Activated CD8-positive, alpha-beta memory T cell treated with anti-CD3 and anti-CD28 coated beads, Interleukin-2, amount 10 ng/mL, durations not matched to agents 7 days and 5 days (primary cell): ENCODE measurements at regions not wholly inside any gene's neighbourhood (a gene's known extent, or its start where the extent isn't known, plus 50 kb on each side); places are given as distances from the start of the nearest gene placed in this dataset.

Source experiments
- ATAC-seq: fragments of 150-1000 bp; cut with Tn5 transposase; one replicate; pipeline ENCODE4 v1.10.0; 2021; ENCODE audit warnings: moderate library complexity
- CTCF ChIA-PET: fragments of 350-600 bp; sonication (Branson Sonifier 250); formaldehyde crosslinking; loops from one replicate; lab custom pipeline; 2021; ENCODE audit warnings: antibody characterized with exemption; lab: Charles Lee
- DNase-seq: peaks from one replicate; pipeline ENCODE4 v3.0.0-alpha.2; 2020
- H3K27ac Mint-ChIP-seq: one replicate; pipeline ENCODE4 v1.8.0; 2021; ENCODE audit warnings: mild to moderate bottlenecking, mixed read lengths
- H3K27me3 Mint-ChIP-seq: one replicate; pipeline ENCODE4 v1.8.0; 2021; ENCODE audit warnings: mixed read lengths
- H3K36me3 Mint-ChIP-seq: one replicate; pipeline ENCODE4 v1.8.0; 2021; ENCODE audit warnings: mild to moderate bottlenecking, mixed read lengths
- H3K4me1 Mint-ChIP-seq: one replicate; pipeline ENCODE4 v1.8.0; 2021; ENCODE audit warnings: mixed read lengths
- H3K4me3 Mint-ChIP-seq: one replicate; pipeline ENCODE4 v1.8.0; 2021; ENCODE audit warnings: mild to moderate bottlenecking, moderate library complexity, mixed read lengths
- H3K9me3 Mint-ChIP-seq: one replicate; pipeline ENCODE4 v1.8.0; 2022; ENCODE audit warnings: low read depth, mixed read lengths

DNA sequence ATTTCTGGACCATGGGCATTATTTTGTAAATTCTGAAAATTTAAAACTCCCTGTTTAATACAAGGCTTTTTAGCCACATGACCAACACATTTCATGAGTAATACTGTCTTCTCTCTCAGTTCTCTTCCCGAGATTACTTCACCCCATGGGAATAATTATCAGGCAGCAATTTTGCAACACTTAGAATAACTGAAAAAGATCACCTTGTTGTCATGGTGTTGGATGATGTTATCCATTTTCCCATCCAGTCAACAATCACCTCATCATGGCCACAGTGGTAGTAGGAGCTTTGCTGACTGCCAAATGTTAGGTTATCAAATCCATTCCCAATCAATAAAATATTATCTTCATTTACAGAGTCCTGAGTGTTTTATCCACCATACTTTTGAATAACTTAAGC lies 354.9 kb upstream of the ISL1 start:
- no peak overlapping the region for H3K27ac Mint-ChIP-seq
- H3K9me3 Mint-ChIP-seq, result no peaks in the 10 kb centered on the region
- CTCF ChIA-PET, result no interaction called here
- no peaks in the 10 kb centered on the region for H3K27me3 Mint-ChIP-seq
- H3K4me3 Mint-ChIP-seq, result no peak overlapping the region
- no peak for ATAC-seq
- no peaks in the 10 kb centered on the region for H3K4me1 Mint-ChIP-seq
- no peak for DNase-seq
- no peaks in the 10 kb centered on the region for H3K36me3 Mint-ChIP-seq

- H3K27me3 Mint-ChIP-seq, result no peaks in the 10 kb centered on the region
- H3K27ac Mint-ChIP-seq, result no peak overlapping the region
- no peaks in the 10 kb centered on the region for H3K36me3 Mint-ChIP-seq
- ATAC-seq (no peak), DNase-seq (no peak)
- CTCF ChIA-PET, result no interaction called here
- H3K9me3 Mint-ChIP-seq, result no peaks in the 10 kb centered on the region
- no peak overlapping the region for H3K4me3 Mint-ChIP-seq
- no peaks in the 10 kb centered on the region for H3K4me1 Mint-ChIP-seq
These were observed 350.0 kb upstream of the ISL1 start for GRCh38 chr5:51033215-51033614.

- CTCF ChIA-PET, result no interaction called here
- Mint-ChIP-seq H3K27ac (no peak overlapping the region), H3K4me1 (no peaks in the 10 kb centered on the region), H3K36me3 (no peaks in the 10 kb centered on the region), H3K4me3 (no peak overlapping the region), H3K27me3 (no peaks in the 10 kb centered on the region), H3K9me3 (no peaks in the 10 kb centered on the region)
- no peak for DNase-seq
- ATAC-seq, result no peak
These were observed 348.9 kb upstream of the ISL1 start for GRCh38 chr5:51034222-51034901.

DNA sequence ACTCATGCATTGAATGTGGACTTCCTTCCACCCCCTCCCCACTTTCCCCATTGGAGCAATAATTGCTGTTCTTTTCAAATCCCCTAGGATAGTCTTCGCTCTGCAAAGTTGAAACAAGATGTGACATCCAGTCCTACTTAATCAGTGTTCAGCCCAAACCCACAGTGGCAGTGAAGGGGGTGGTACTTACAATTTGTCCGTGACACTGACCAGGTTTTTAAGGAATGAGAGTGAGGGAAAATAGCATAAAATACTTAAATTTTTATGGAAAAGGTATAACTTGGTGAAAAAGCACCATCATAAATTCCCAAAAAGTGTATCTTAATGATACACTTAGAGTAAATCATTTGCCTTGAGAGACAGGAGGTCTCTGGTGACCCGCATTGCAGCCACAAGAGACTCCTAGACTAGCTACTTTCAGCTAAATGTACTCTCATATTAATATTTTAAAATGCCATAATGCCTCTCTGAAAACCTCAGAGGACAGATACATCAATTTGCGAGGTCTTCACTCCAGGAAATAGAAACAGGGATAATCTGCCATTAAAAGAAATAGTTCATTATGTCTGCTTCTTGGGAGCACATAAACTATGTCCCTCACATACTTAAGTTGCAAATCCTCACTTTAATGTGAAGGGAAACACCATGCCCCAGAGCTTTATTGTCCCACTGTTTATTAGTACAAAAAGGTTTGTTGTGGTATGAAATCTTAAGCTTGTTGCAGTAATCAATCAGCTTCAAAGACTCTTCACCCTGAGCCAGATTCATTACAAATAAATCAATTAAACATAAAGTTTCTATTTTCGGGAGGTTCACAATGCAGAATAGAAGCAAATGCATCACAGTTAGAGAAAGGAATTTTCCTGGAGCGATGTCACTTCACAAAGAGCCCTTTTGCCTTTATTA lies 343.6 kb upstream of the ISL1 start:
- CTCF ChIA-PET, result interaction anchor here (1.1 kb wide), 1 partner anchor 9 kb away, joined by 3 read pairs; no protein-coding TSS in a partner anchor
- no peak for DNase-seq
- H3K4me3 Mint-ChIP-seq, result no peak overlapping the region
- H3K27me3 Mint-ChIP-seq, result no peaks in the 10 kb centered on the region
- ATAC-seq, result no peak
- H3K36me3 Mint-ChIP-seq, result no peaks in the 10 kb centered on the region
- H3K9me3 Mint-ChIP-seq, result no peaks in the 10 kb centered on the region
- H3K4me1 Mint-ChIP-seq, result no peaks in the 10 kb centered on the region
- H3K27ac Mint-ChIP-seq, result no peak overlapping the region

DNA sequence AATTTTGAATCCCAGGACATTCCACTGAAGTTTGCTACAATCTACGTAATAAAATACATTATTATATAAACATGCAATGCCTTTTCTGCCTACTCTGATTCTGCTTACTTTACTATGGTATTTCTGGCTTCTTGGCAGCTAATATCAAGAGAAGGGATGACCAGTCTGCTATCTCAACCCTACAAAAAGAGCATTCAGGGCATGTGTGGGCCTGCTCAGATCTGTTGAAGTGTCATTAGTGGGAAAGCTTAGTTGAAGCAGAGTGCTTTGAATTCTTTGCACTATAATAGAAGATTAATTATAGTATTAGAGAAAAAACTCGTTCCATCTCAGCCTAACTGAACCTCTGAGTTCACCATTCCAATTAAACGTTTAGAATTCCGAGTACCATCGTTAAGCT lies 339.5 kb upstream of the ISL1 start:
- CTCF ChIA-PET, result no interaction called here
- Mint-ChIP-seq H3K4me1 (no peaks in the 10 kb centered on the region), H3K36me3 (no peaks in the 10 kb centered on the region), H3K4me3 (no peak overlapping the region), H3K9me3 (no peaks in the 10 kb centered on the region), H3K27ac (no peak overlapping the region), H3K27me3 (no peaks in the 10 kb centered on the region)
- no peak for DNase-seq
- ATAC-seq, result no peak

- no peaks in the 10 kb centered on the region for H3K36me3 Mint-ChIP-seq
- no peak for ATAC-seq
- no peak overlapping the region for H3K4me3 Mint-ChIP-seq
- no peak overlapping the region for H3K27ac Mint-ChIP-seq
- H3K4me1 Mint-ChIP-seq, result no peaks in the 10 kb centered on the region
- no peaks in the 10 kb centered on the region for H3K9me3 Mint-ChIP-seq
- CTCF ChIA-PET, result no interaction called here
- no peak for DNase-seq
- H3K27me3 Mint-ChIP-seq, result no peaks in the 10 kb centered on the region
These were observed 335.9 kb upstream of the ISL1 start for GRCh38 chr5:51047369-51047768.

- H3K27ac Mint-ChIP-seq, result no peak overlapping the region
- CTCF ChIA-PET, result no interaction called here
- DNase-seq (no peak), ATAC-seq (no peak)
- H3K4me1 Mint-ChIP-seq, result no peaks in the 10 kb centered on the region
- H3K36me3 Mint-ChIP-seq, result no peaks in the 10 kb centered on the region
- H3K27me3 Mint-ChIP-seq, result no peaks in the 10 kb centered on the region
- no peaks in the 10 kb centered on the region for H3K9me3 Mint-ChIP-seq
- H3K4me3 Mint-ChIP-seq, result no peak overlapping the region
These were observed 329.9 kb upstream of the ISL1 start for GRCh38 chr5:51053361-51053760.

GRCh38 chr5:51060953-51061352 lies 322.3 kb upstream of the ISL1 start:
- Mint-ChIP-seq H3K4me3 (no peak overlapping the region), H3K27ac (no peak overlapping the region), H3K27me3 (no peaks in the 10 kb centered on the region), H3K4me1 (no peaks in the 10 kb centered on the region), H3K36me3 (no peaks in the 10 kb centered on the region), H3K9me3 (peaks cover 11% of the 10 kb centered on the region)
- CTCF ChIA-PET, result no interaction called here
- ATAC-seq (no peak), DNase-seq (no peak)

DNA sequence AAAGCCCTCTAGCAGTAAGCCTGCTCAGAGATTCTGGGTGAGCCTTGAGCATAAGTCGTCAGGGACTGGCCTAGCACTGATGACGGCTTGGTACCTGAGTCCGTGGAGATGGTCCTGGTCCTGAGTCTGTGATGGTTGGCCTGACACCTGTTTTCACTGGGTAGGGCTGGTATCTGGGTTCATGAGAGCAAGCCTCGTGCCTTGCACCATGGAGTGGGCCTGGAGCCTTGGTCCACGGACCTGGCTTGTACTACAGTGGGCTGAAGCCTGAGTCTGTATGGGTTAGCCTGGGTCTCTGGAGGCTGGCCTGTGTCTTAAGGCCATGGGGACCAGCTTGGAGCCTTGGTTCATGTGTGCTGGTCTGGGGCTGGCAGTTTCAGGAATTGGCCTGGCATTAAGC lies 310.3 kb upstream of the ISL1 start:
- no peak overlapping the region for H3K27ac Mint-ChIP-seq
- no peaks in the 10 kb centered on the region for H3K36me3 Mint-ChIP-seq
- CTCF ChIA-PET, result no interaction called here
- H3K4me1 Mint-ChIP-seq, result no peaks in the 10 kb centered on the region
- no peaks in the 10 kb centered on the region for H3K27me3 Mint-ChIP-seq
- DNase-seq (no peak), ATAC-seq (no peak)
- H3K4me3 Mint-ChIP-seq, result no peak overlapping the region
- H3K9me3 Mint-ChIP-seq, result peaks cover 9% of the 10 kb centered on the region

DNA sequence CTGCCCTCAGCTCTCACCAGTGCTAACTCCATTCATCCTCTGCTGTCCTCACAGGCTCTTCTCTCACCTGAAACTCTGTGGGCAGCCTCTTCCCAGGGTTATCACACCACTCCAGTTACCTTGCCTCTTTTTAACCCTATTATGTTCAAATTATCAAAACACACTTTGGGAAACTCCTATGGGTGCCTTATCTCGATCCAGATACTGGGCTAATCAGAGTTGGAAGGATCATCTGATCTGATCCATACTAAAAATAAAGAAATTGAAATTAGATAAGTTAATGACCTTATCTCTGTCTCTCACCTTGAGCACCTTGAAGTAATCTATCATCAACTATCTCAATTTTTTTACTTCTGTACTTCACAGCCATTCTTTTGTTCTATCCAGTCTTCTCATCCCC lies 300.5 kb upstream of the ISL1 start:
- no peaks in the 10 kb centered on the region for H3K4me1 Mint-ChIP-seq
- no peaks in the 10 kb centered on the region for H3K27me3 Mint-ChIP-seq
- H3K27ac Mint-ChIP-seq, result no peak overlapping the region
- CTCF ChIA-PET, result no interaction called here
- DNase-seq (no peak), ATAC-seq (no peak)
- no peaks in the 10 kb centered on the region for H3K9me3 Mint-ChIP-seq
- no peaks in the 10 kb centered on the region for H3K36me3 Mint-ChIP-seq
- H3K4me3 Mint-ChIP-seq, result no peak overlapping the region

GRCh38 chr5:51091816-51092215 lies 291.4 kb upstream of the ISL1 start:
- no peaks in the 10 kb centered on the region for H3K27me3 Mint-ChIP-seq
- DNase-seq (no peak), ATAC-seq (no peak)
- H3K4me3 Mint-ChIP-seq, result no peak overlapping the region
- no peak overlapping the region for H3K27ac Mint-ChIP-seq
- H3K4me1 Mint-ChIP-seq, result no peaks in the 10 kb centered on the region
- no peaks in the 10 kb centered on the region for H3K9me3 Mint-ChIP-seq
- CTCF ChIA-PET, result no interaction called here
- H3K36me3 Mint-ChIP-seq, result no peaks in the 10 kb centered on the region

DNA sequence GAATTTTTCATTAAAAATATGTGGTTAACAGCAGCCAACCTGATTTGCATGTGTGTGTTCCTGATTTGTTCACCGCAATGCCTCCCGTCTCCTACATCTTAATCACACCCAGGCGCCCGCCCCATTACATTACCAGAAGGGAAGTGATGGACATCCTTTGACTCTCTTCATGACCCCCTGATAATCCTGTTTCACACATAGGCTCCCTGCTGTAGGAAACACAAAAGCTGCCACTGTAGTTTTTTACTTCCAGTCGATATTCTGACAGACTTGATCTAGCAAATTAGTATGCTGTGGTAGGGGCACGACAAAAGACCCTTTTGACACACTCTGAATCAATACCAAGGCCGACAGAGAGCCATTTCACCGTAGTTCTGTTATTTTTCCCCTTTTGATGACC lies 287.8 kb upstream of the ISL1 start:
- no peaks in the 10 kb centered on the region for H3K27me3 Mint-ChIP-seq
- H3K36me3 Mint-ChIP-seq, result no peaks in the 10 kb centered on the region
- ATAC-seq, result no peak
- CTCF ChIA-PET, result no interaction called here
- H3K9me3 Mint-ChIP-seq, result no peaks in the 10 kb centered on the region
- no peak overlapping the region for H3K4me3 Mint-ChIP-seq
- no peaks in the 10 kb centered on the region for H3K4me1 Mint-ChIP-seq
- H3K27ac Mint-ChIP-seq, result no peak overlapping the region
- DNase-seq, result no peak

DNA sequence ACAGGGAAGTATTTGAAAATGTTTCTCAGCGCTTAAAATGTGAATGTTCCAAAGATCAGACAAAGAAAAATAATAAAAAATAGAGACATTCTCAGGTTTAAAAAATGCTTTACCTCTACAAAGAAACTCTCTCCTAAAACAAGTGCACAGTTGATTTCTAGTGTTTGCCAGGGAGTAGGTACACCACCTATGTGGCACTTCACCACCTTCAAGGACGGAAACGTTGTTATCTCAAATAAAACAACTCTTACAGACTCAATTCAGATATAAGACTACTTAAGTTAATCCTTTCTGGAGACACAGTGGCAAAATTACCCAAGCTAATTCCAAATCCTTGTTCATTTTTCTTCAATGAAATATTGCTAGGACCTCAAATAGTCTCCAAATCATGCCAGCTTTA lies 286.4 kb upstream of the ISL1 start:
- CTCF ChIA-PET, result no interaction called here

DNA sequence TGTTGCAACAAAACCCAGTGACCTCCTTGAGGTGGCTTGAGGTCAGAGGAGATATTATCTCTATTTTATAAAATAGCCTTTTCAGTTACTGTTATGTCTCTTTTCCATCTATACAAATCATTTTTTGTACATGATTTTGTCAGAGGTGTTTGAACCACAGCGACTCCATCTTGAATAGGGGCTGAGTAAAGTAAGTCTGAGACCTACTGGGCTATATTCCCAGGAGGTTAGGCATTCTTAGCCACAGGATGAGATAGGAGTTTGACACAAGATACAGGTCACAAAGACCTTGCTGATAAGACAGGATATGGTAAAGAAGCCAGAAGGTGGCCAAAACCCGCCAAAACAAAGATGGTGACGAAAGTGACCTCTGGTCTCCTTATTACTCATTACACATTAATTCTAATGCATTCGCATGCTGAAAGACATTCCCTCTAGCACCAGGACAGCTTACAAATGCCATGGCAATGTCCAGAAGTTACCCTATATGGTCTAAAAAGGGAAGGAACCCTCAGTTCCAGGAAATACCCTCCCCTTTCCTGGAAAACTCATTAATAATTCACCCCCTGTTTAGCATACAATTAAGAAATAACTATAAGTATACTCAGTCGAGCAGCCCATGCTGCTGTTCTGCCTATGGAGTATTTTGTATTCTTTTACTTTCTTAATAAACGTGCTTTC lies 283.9 kb upstream of the ISL1 start:
- Mint-ChIP-seq H3K36me3 (no peaks in the 10 kb centered on the region), H3K4me1 (no peaks in the 10 kb centered on the region), H3K4me3 (no peak overlapping the region), H3K27ac (no peak overlapping the region), H3K27me3 (no peaks in the 10 kb centered on the region), H3K9me3 (no peaks in the 10 kb centered on the region)
- DNase-seq, result no peak
- no peak for ATAC-seq
- CTCF ChIA-PET, result no interaction called here

More for the DNA sequence above, 286.4 kb upstream of the ISL1 start:
- no peak overlapping the region for H3K27ac Mint-ChIP-seq
- H3K27me3 Mint-ChIP-seq, result no peaks in the 10 kb centered on the region
- no peaks in the 10 kb centered on the region for H3K4me1 Mint-ChIP-seq
- H3K4me3 Mint-ChIP-seq, result no peak overlapping the region
- ATAC-seq, result no peak
- no peaks in the 10 kb centered on the region for H3K36me3 Mint-ChIP-seq
- no peaks in the 10 kb centered on the region for H3K9me3 Mint-ChIP-seq
- DNase-seq, result no peak
